ENCODE measurements at regions not wholly inside any gene's neighbourhood (a gene's known extent, or its start where the extent isn't known, plus 50 kb on each side); places are given as distances from the start of the nearest gene placed in this dataset.
A peak's percentile ranks its signal among the peaks of the same experiment; 100 is the strongest.

- no peak for DNase-seq (ENCODE audit: low read depth)
- TF ChIP-seq, protein P1, sequence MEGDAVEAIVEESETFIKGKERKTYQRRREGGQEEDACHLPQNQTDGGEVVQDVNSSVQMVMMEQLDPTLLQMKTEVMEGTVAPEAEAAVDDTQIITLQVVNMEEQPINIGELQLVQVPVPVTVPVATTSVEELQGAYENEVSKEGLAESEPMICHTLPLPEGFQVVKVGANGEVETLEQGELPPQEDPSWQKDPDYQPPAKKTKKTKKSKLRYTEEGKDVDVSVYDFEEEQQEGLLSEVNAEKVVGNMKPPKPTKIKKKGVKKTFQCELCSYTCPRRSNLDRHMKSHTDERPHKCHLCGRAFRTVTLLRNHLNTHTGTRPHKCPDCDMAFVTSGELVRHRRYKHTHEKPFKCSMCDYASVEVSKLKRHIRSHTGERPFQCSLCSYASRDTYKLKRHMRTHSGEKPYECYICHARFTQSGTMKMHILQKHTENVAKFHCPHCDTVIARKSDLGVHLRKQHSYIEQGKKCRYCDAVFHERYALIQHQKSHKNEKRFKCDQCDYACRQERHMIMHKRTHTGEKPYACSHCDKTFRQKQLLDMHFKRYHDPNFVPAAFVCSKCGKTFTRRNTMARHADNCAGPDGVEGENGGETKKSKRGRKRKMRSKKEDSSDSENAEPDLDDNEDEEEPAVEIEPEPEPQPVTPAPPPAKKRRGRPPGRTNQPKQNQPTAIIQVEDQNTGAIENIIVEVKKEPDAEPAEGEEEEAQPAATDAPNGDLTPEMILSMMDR (IDR thresholded peaks at IDR 0.05; ENCODE audit: insufficient read depth, low read depth, low read length, missing control alignments): no peak
- H3K4me3 ChIP-seq (ENCODE audit: low read length): no peak overlapping the region
Measured at GRCh38 chr17:14690704-14691103, 389.8 kb downstream of the HS3ST3B1 start.

- TF ChIP-seq, protein P1 (IDR thresholded peaks at IDR 0.05; ENCODE audit: insufficient read depth, low read depth, low read length, missing control alignments): peak; percentile 29
- no peak overlapping the region for H3K4me3 ChIP-seq (ENCODE audit: low read length)
- no peak for DNase-seq (ENCODE audit: low read depth)
Measured at GRCh38 chr17:14688134-14688533, 387.3 kb downstream of the HS3ST3B1 start.

DNA sequence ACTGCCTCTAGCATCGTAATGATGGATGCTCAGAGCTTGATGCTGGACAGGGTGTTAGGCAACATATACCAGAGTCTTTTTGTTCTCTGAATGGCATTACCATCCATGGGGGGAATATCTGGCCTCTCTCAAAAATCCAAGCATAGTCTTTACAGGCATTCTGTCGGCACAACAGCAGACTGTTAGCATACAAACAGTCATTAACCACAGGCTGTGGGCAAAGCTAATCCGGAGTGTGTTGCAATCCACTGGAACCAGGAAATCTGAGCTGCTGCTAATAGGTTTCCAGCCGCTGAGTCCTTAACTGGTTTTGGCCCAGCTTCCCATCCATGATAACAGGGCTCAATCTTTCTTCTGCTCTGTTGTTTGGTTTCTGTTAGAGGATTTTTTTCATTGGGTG is 371.9 kb downstream of the HS3ST3B1 start:
- H3K4me3 ChIP-seq (ENCODE audit: low read length): no peak overlapping the region
- TF ChIP-seq, protein P1 (IDR thresholded peaks at IDR 0.05; ENCODE audit: insufficient read depth, low read depth, low read length, missing control alignments): no peak
- DNase-seq (ENCODE audit: low read depth): peak; percentile 89

GRCh38 chr17:14670861-14671260 is 370.0 kb downstream of the HS3ST3B1 start:
- no peak overlapping the region for H3K4me3 ChIP-seq (ENCODE audit: low read length)
- DNase-seq (ENCODE audit: low read depth): no peak
- TF ChIP-seq, protein P1 (IDR thresholded peaks at IDR 0.05; ENCODE audit: insufficient read depth, low read depth, low read length, missing control alignments): no peak

GRCh38 chr17:14664511-14664910 is 363.6 kb downstream of the HS3ST3B1 start:
- no peak overlapping the region for H3K4me3 ChIP-seq (ENCODE audit: low read length)
- no peak for DNase-seq (ENCODE audit: low read depth)
- TF ChIP-seq, protein P1 (IDR thresholded peaks at IDR 0.05; ENCODE audit: insufficient read depth, low read depth, low read length, missing control alignments): no peak

GRCh38 chr17:14641117-14641516 is 340.2 kb downstream of the HS3ST3B1 start:
- H3K4me3 ChIP-seq (ENCODE audit: low read length): no peak overlapping the region
- no peak for DNase-seq (ENCODE audit: low read depth)
- TF ChIP-seq, protein P1 (IDR thresholded peaks at IDR 0.05; ENCODE audit: insufficient read depth, low read depth, low read length, missing control alignments): no peak

DNA sequence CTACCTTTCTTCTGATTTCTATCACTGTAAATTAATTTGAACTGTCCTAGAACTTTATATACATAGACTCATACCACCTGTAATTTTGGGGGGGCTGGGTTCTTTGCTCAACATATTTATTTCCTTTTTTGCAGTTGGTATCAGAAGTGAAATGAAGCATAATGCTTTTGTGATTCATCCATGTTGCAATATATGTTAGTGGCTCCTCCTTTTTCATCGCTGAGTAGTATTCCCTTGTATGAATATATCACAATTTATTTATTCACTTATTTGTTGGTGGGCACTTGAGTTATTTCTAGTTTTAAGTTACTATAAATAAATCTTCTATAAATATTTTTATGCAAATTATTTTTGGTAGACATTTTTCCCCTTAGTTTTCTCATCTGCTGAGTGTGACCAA is 336.4 kb downstream of the HS3ST3B1 start:
- TF ChIP-seq, protein P1 (IDR thresholded peaks at IDR 0.05; ENCODE audit: insufficient read depth, low read depth, low read length, missing control alignments): no peak
- no peak for DNase-seq (ENCODE audit: low read depth)
- H3K4me3 ChIP-seq (ENCODE audit: low read length): no peak overlapping the region
